ENCODE measurements at regions not wholly inside any gene's neighbourhood (a gene's known extent, or its start where the extent isn't known, plus 50 kb on each side); places are given as distances from the start of the nearest gene placed in this dataset.

DNA sequence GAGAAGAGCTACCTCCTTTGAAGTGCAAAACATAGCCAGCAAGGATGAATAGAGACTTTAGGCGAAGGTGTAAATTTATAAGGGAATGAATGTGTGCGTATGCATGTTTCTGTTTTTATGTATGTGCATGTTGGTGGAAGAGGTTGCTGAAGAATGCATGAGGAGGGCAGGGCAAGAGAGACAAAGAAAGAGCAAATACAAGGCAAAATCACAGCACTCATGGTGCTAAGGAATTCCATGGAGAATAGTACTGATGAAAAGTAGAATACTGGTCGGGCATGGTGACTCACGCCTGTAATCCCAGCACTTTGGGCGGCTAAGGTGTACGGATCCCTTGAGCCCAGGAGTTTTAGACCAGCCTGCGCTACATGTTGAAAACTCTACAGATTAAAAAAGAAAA lies 762.1 kb upstream of the PTPRD start:
- no peak for TF ChIP-seq EZH2phosphoT487 (IDR thresholded peaks at IDR 0.05; ENCODE audit: low read depth, severe bottlenecking, unreplicated experiment)
- TF ChIP-seq, protein P1, sequence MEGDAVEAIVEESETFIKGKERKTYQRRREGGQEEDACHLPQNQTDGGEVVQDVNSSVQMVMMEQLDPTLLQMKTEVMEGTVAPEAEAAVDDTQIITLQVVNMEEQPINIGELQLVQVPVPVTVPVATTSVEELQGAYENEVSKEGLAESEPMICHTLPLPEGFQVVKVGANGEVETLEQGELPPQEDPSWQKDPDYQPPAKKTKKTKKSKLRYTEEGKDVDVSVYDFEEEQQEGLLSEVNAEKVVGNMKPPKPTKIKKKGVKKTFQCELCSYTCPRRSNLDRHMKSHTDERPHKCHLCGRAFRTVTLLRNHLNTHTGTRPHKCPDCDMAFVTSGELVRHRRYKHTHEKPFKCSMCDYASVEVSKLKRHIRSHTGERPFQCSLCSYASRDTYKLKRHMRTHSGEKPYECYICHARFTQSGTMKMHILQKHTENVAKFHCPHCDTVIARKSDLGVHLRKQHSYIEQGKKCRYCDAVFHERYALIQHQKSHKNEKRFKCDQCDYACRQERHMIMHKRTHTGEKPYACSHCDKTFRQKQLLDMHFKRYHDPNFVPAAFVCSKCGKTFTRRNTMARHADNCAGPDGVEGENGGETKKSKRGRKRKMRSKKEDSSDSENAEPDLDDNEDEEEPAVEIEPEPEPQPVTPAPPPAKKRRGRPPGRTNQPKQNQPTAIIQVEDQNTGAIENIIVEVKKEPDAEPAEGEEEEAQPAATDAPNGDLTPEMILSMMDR (IDR thresholded peaks at IDR 0.05; ENCODE audit: poor library complexity): no peak
- TF ChIP-seq EZH2 (IDR thresholded peaks at IDR 0.05; ENCODE audit: borderline replicate concordance): no peak

Measured in hepatocyte (in vitro differentiated cells).